Activated CD4-positive, alpha-beta T cell treated with anti-CD3 and anti-CD28 coated beads, Interleukin-2, amount 50 U/mL, for 16 hours (primary cell): ENCODE measurements at regions not wholly inside any gene's neighbourhood (a gene's known extent, or its start where the extent isn't known, plus 50 kb on each side); places are given as distances from the start of the nearest gene placed in this dataset.

ENCODE experiments used
- DNase-seq: peaks from one replicate; pipeline ENCODE4 v3.0.0-alpha.2; 2020

- no peak for DNase-seq
Observed at GRCh38 chr5:152016421-152016820, 91.8 kb upstream of the GLRA1 start.

- DNase-seq = no peak
Observed at GRCh38 chr5:152007653-152008335, 83.1 kb upstream of the GLRA1 start.

- no peak for DNase-seq
Observed at GRCh38 chr5:152004095-152004494, 79.4 kb upstream of the GLRA1 start.
